GM12878 (cell line): ENCODE measurements at regions not wholly inside any gene's neighbourhood (a gene's known extent, or its start where the extent isn't known, plus 50 kb on each side); places are given as distances from the start of the nearest gene placed in this dataset.

Source experiments
- ATAC-seq: fragments of 200-7000 bp; cut with Tn5 transposase; 3 replicates; pipeline ENCODE4 v1.9.1; 2020; ENCODE audit warnings: mild to moderate bottlenecking, moderate library complexity
- BruUV-seq: library from RNA; stranded (reverse); fragments of 400-500 nt; replicated peaks from 2 replicates; lab custom pipeline; 2021; lab: Mats Ljungman, UMichigan
- CTCF ChIA-PET: fragments of 300-600 bp; sonication (Branson Sonifier 250); formaldehyde crosslinking; extraction: SDS; loops from one replicate; lab custom pipeline; 2021; ENCODE audit warnings: inconsistent platforms; lab: Yijun Ruan, JAX
- POLR2A ChIA-PET: fragments of 350-600 bp; formaldehyde crosslinking; extraction: SDS; loops from one replicate; lab custom pipeline; 2021; ENCODE audit warnings: inconsistent platforms; lab: Charles Lee
- RAD21 ChIA-PET: fragments of 300-600 bp; sonication (Branson Sonifier 250); formaldehyde crosslinking; loops from one replicate; lab custom pipeline; 2023; ENCODE audit warnings: antibody characterized with exemption; ENCODE audit not compliant: unreplicated experiment; lab: Charles Lee
- SMC1A ChIA-PET: fragments of 300-600 bp; sonication (Branson Sonifier 250); formaldehyde crosslinking; loops from one replicate; lab custom pipeline; 2023; ENCODE audit not compliant: unreplicated experiment, uncharacterized antibody; lab: Charles Lee
- DNase-seq: peaks from one replicate; pipeline ENCODE4 v3.0.0-alpha.2; 2011; ENCODE audit warnings: low read depth, low spot score
- FAIRE-seq: peaks from 3 replicates; lab custom pipeline; 2011; peaks lifted over from hg19 to GRCh38; lab: Jason Lieb, UNC
- H2AFZ ChIP-seq: 2 replicates; pipeline ENCODE4 v1.6.0; 2011; ENCODE audit warnings: low read depth, low read length, control low read depth; ENCODE audit not compliant: control insufficient read depth
- H3K27ac ChIP-seq: 2 replicates; pipeline ENCODE4 v1.5.1; 2011; ENCODE audit warnings: control low read depth; ENCODE audit not compliant: control insufficient read depth, insufficient read depth
- H3K27me3 ChIP-seq, 2 experiments: replicated peaks in 1 of 2; 2 replicates each; pipeline versions ENCODE4 v1.6.0 to v1.6.1; 2011; ENCODE audit warnings: low read length in 1 of 2; ENCODE audit not compliant: control insufficient read depth in 2 of 2, insufficient read depth in 2 of 2
- H3K36me3 ChIP-seq, 2 experiments: 2 replicates each; pipeline ENCODE4 v1.5.1; 2011; ENCODE audit warnings: low read length in 1 of 2; ENCODE audit not compliant: control insufficient read depth in 2 of 2, insufficient read depth in 2 of 2
- H3K4me1 ChIP-seq: 2 replicates; pipeline ENCODE4 v1.6.1; 2011; ENCODE audit warnings: mild to moderate bottlenecking, low read length, moderate library complexity, mixed read lengths; ENCODE audit not compliant: control insufficient read depth, insufficient read depth
- H3K4me2 ChIP-seq: 2 replicates; pipeline ENCODE4 v1.6.0; 2011; ENCODE audit warnings: control low read depth; ENCODE audit not compliant: control insufficient read depth, insufficient read depth
- H3K4me3 ChIP-seq: fragments of 200-600 bp; sonication (generic); 2 replicates; pipeline ENCODE4 v1.5.1; 2016
- H3K79me2 ChIP-seq: 2 replicates; pipeline ENCODE4 v1.6.0; 2011; ENCODE audit warnings: low read length; ENCODE audit not compliant: control insufficient read depth, insufficient read depth
- H3K9ac ChIP-seq: 2 replicates; pipeline ENCODE4 v1.8.0; 2011; ENCODE audit warnings: low read length, control low read depth, mixed read lengths; ENCODE audit not compliant: control insufficient read depth, insufficient read depth
- H3K9me3 ChIP-seq: replicated peaks from 3 replicates; pipeline ENCODE4 v1.5.1; 2011; ENCODE audit warnings: mild to moderate bottlenecking, low read length; ENCODE audit not compliant: control insufficient read depth, insufficient read depth
- H4K20me1 ChIP-seq: 2 replicates; pipeline ENCODE4 v1.6.0; 2011; ENCODE audit not compliant: control insufficient read depth, insufficient read depth
- CHD1 ChIP-seq: IDR thresholded peaks from 2 replicates; pipeline ENCODE4 v1.6.1; 2012; ENCODE audit warnings: low read depth, low read length, improper control_type of control experiment
- MTA3 ChIP-seq: IDR thresholded peaks from 2 replicates; pipeline ENCODE4 v1.6.1; 2012; ENCODE audit warnings: low read length, inconsistent platforms, borderline replicate concordance
- NR2F1 ChIP-seq: fragments of 450-650 bp; conservative IDR thresholded peaks from 2 replicates; pipeline ENCODE4 v1.6.1; 2017; ENCODE audit warnings: mild to moderate bottlenecking
- PAX8 ChIP-seq: fragments of 450-650 bp; IDR thresholded peaks from 2 replicates; pipeline ENCODE4 v1.6.1; 2017; ENCODE audit warnings: mild to moderate bottlenecking, moderate library complexity
- POLR2A ChIP-seq: IDR thresholded peaks from 2 replicates; pipeline ENCODE4 v1.6.1; 2011; ENCODE audit warnings: low read depth, mild to moderate bottlenecking, low read length
- POLR2AphosphoS2 ChIP-seq: IDR thresholded peaks from 2 replicates; pipeline ENCODE4 v1.6.1; 2011; ENCODE audit warnings: low read depth, mild to moderate bottlenecking, low read length, improper control_type of control experiment, moderate library complexity
- RELA ChIP-seq: fragments of 450-650 bp; IDR thresholded peaks from 2 replicates; pipeline ENCODE4 v1.8.0; 2014; ENCODE audit warnings: borderline replicate concordance; ENCODE audit not compliant: partially characterized antibody
- SIN3A ChIP-seq: IDR thresholded peaks from 2 replicates; pipeline ENCODE4 v1.6.1; 2012; ENCODE audit warnings: low read depth, low read length, improper control_type of control experiment
- WGBS: methylation state at CpG from one replicate; pipeline ENCODE4 v1.1.6; 2016; ENCODE audit warnings: low lambda C conversion rate; ENCODE audit not compliant: insufficient replicate concordance, insufficient coverage; ENCODE audit errors: missing lambda C conversion rate; 5-methylcytosine and 5-hydroxymethylcytosine counted together
- in situ Hi-C: fragments of 300-500 bp; cut with MboI; formaldehyde crosslinking; loops from 9 replicates; pipeline ENCODE4 v1.14.3; 2018; ENCODE audit warnings: mixed read lengths
- intact Hi-C: fragments of 100-400 bp; cut with micrococcal nuclease; formaldehyde crosslinking; loops from one replicate; pipeline ENCODE4 v1.14.2; 2022; ENCODE audit not compliant: unreplicated experiment
- TF ChIP-seq, protein P1 (sequence below): IDR thresholded peaks from 2 replicates; pipeline ENCODE4 v1.6.1; 2011; ENCODE audit warnings: mild to moderate bottlenecking, low read depth, low read length, moderate library complexity; ENCODE audit not compliant: insufficient replicate concordance
- TF ChIP-seq, protein P2 (sequence below): IDR thresholded peaks from 2 replicates; pipeline ENCODE4 v1.6.1; 2011; ENCODE audit warnings: borderline replicate concordance, low read depth, mild to moderate bottlenecking, moderate library complexity, low read length; ENCODE audit not compliant: insufficient read depth, poor library complexity, severe bottlenecking
- TF ChIP-seq, protein P3 (sequence below): fragments of 450-650 bp; IDR thresholded peaks from 2 replicates; pipeline ENCODE4 v1.6.1; 2017; ENCODE audit warnings: mild to moderate bottlenecking, moderate library complexity

DNA sequence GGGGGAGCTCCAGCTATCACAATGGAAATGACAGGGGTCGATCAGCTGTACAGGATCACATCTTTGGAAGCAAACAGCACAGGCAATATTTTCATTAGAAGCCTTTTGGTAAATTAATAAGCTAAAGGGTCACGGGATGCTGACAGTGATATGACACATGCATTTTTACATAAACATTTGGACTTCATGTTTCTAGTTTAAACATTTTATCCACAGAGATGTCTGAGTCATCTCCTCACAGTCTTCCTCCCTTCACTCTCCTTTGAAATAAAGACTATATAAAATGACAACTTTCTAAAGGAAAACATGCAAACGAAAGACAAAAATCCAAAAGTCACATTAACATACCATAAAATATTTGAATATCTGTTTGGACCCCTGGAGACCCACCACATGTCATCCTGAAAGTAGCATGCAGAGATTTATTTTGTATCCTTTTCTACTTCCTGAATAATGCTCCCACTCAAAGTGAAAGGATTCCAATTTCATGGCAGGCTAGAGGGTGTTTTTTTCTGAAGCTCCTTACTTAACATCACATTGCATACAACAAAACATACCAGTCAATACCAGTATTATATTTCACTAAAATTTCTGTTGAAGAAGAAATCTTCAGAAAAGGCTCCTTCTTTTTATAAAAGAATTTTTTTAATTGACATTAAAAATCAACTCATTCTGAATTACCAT is 200.1 kb upstream of the PPARGC1A start:
- ChIA-PET POLR2A (no interaction called here), RAD21 (no interaction called here), CTCF (no interaction called here), SMC1A (no interaction called here)
- Histone ChIP-seq H3K4me2 (no peak overlapping the region), H3K36me3 (no peaks in the 10 kb centered on the region), H3K9me3 (no peaks in the 10 kb centered on the region), H4K20me1 (no peaks in the 10 kb centered on the region), H3K4me3 (no peak overlapping the region), H3K27ac (no peak overlapping the region), H3K4me1 (no peaks in the 10 kb centered on the region), H3K79me2 (no peaks in the 10 kb centered on the region), H3K9ac (no peak overlapping the region), H3K27me3 (no peaks in the 10 kb centered on the region), H2AFZ (no peak overlapping the region)
- in situ Hi-C loops = no loop called here
- ATAC-seq (no peak), FAIRE-seq (no peak), DNase-seq (no peak)
- intact Hi-C loops = no loop called here
- BruUV-seq = no TSS peak
- TF ChIP-seq RELA = no peak
- TF ChIP-seq NR2F1 = no peak
- TF ChIP-seq, protein P1, sequence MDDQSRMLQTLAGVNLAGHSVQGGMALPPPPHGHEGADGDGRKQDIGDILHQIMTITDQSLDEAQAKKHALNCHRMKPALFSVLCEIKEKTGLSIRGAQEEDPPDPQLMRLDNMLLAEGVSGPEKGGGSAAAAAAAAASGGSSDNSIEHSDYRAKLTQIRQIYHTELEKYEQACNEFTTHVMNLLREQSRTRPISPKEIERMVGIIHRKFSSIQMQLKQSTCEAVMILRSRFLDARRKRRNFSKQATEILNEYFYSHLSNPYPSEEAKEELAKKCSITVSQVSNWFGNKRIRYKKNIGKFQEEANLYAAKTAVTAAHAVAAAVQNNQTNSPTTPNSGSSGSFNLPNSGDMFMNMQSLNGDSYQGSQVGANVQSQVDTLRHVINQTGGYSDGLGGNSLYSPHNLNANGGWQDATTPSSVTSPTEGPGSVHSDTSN = no peak
- no peak for TF ChIP-seq SIN3A
- TF ChIP-seq POLR2A = no peak
- no peak for TF ChIP-seq POLR2AphosphoS2
- TF ChIP-seq CHD1 = no peak
- no peak for TF ChIP-seq PAX8
- TF ChIP-seq, protein P2, sequence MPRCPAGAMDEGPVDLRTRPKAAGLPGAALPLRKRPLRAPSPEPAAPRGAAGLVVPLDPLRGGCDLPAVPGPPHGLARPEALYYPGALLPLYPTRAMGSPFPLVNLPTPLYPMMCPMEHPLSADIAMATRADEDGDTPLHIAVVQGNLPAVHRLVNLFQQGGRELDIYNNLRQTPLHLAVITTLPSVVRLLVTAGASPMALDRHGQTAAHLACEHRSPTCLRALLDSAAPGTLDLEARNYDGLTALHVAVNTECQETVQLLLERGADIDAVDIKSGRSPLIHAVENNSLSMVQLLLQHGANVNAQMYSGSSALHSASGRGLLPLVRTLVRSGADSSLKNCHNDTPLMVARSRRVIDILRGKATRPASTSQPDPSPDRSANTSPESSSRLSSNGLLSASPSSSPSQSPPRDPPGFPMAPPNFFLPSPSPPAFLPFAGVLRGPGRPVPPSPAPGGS = no peak
- TF ChIP-seq, protein P3, sequence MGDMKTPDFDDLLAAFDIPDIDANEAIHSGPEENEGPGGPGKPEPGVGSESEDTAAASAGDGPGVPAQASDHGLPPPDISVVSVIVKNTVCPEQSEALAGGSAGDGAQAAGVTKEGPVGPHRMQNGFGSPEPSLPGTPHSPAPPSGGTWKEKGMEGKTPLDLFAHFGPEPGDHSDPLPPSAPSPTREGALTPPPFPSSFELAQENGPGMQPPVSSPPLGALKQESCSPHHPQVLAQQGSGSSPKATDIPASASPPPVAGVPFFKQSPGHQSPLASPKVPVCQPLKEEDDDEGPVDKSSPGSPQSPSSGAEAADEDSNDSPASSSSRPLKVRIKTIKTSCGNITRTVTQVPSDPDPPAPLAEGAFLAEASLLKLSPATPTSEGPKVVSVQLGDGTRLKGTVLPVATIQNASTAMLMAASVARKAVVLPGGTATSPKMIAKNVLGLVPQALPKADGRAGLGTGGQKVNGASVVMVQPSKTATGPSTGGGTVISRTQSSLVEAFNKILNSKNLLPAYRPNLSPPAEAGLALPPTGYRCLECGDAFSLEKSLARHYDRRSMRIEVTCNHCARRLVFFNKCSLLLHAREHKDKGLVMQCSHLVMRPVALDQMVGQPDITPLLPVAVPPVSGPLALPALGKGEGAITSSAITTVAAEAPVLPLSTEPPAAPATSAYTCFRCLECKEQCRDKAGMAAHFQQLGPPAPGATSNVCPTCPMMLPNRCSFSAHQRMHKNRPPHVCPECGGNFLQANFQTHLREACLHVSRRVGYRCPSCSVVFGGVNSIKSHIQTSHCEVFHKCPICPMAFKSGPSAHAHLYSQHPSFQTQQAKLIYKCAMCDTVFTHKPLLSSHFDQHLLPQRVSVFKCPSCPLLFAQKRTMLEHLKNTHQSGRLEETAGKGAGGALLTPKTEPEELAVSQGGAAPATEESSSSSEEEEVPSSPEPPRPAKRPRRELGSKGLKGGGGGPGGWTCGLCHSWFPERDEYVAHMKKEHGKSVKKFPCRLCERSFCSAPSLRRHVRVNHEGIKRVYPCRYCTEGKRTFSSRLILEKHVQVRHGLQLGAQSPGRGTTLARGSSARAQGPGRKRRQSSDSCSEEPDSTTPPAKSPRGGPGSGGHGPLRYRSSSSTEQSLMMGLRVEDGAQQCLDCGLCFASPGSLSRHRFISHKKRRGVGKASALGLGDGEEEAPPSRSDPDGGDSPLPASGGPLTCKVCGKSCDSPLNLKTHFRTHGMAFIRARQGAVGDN = no peak
- TF ChIP-seq MTA3 = no peak
- 2% methylated on average over 3 of the region's 3 CpGs for WGBS
